Osteocyte (in vitro differentiated cells): ENCODE measurements at regions not wholly inside any gene's neighbourhood (a gene's known extent, or its start where the extent isn't known, plus 50 kb on each side); places are given as distances from the start of the nearest gene placed in this dataset.

Source experiments
- DNase-seq: peaks from one replicate; pipeline ENCODE4 v3.0.0; 2021; ENCODE audit warnings: mixed read lengths; ENCODE audit not compliant: unreplicated experiment; ENCODE audit errors: extremely low spot score
- H3K27ac Mint-ChIP-seq: one replicate; pipeline ENCODE4 v1.8.0; 2021; ENCODE audit warnings: mild to moderate bottlenecking, mixed read lengths; ENCODE audit not compliant: unreplicated experiment
- H3K27me3 Mint-ChIP-seq: one replicate; pipeline ENCODE4 v1.8.0; 2021; ENCODE audit warnings: mixed read lengths; ENCODE audit not compliant: unreplicated experiment
- H3K36me3 Mint-ChIP-seq: one replicate; pipeline ENCODE4 v1.8.0; 2021; ENCODE audit warnings: mixed read lengths; ENCODE audit not compliant: unreplicated experiment
- H3K4me1 Mint-ChIP-seq: one replicate; pipeline ENCODE4 v1.8.0; 2021; ENCODE audit warnings: mixed read lengths; ENCODE audit not compliant: unreplicated experiment
- H3K4me3 Mint-ChIP-seq: one replicate; pipeline ENCODE4 v1.8.0; 2021; ENCODE audit warnings: mild to moderate bottlenecking, moderate library complexity, mixed read lengths; ENCODE audit not compliant: unreplicated experiment
- H3K9me3 Mint-ChIP-seq: one replicate; pipeline ENCODE4 v1.8.0; 2021; ENCODE audit warnings: mixed read lengths; ENCODE audit not compliant: unreplicated experiment
- CTCF ChIP-seq: fragments of 200-600 bp; sonication (generic); IDR thresholded peaks from 2 replicates; pipeline ENCODE4 v1.5.0; 2021; ENCODE audit warnings: antibody characterized with exemption, mild to moderate bottlenecking, moderate library complexity

- Mint-ChIP-seq H3K36me3 (no peaks in the 10 kb centered on the region), H3K27ac (no peak overlapping the region), H3K27me3 (no peaks in the 10 kb centered on the region), H3K9me3 (peaks cover 3% of the 10 kb centered on the region), H3K4me1 (no peaks in the 10 kb centered on the region), H3K4me3 (no peak overlapping the region)
- no peak for TF ChIP-seq CTCF
- DNase-seq: no peak
Measured at GRCh38 chr7:67947646-67948045, 951.0 kb downstream of the TYW1 start.

GRCh38 chr7:67950321-67951083 lies 953.9 kb downstream of the TYW1 start:
- H3K4me1 Mint-ChIP-seq: no peaks in the 10 kb centered on the region
- no peak for TF ChIP-seq CTCF
- no peak overlapping the region for H3K27ac Mint-ChIP-seq

GRCh38 chr7:67955061-67955460 lies 958.4 kb downstream of the TYW1 start:
- no peak overlapping the region for H3K27ac Mint-ChIP-seq
- H3K9me3 Mint-ChIP-seq: peaks cover 30% of the 10 kb centered on the region
- no peaks in the 10 kb centered on the region for H3K4me1 Mint-ChIP-seq
- TF ChIP-seq CTCF: no peak
- H3K36me3 Mint-ChIP-seq: no peaks in the 10 kb centered on the region
- H3K27me3 Mint-ChIP-seq: no peaks in the 10 kb centered on the region
- DNase-seq: no peak
- no peak overlapping the region for H3K4me3 Mint-ChIP-seq

More at GRCh38 chr7:67950321-67951083, 953.9 kb downstream of the TYW1 start:
- no peak for DNase-seq
- Mint-ChIP-seq H3K27me3 (no peaks in the 10 kb centered on the region), H3K9me3 (peaks cover 21% of the 10 kb centered on the region), H3K36me3 (no peaks in the 10 kb centered on the region), H3K4me3 (no peak overlapping the region)

- no peak for DNase-seq
- Mint-ChIP-seq H3K27ac (no peak overlapping the region), H3K4me1 (no peaks in the 10 kb centered on the region), H3K9me3 (peaks cover 6% of the 10 kb centered on the region), H3K27me3 (no peaks in the 10 kb centered on the region), H3K36me3 (no peaks in the 10 kb centered on the region), H3K4me3 (no peak overlapping the region)
- no peak for TF ChIP-seq CTCF
Measured at GRCh38 chr7:67962863-67963262, 966.2 kb downstream of the TYW1 start.

GRCh38 chr7:67976490-67976889 lies 979.9 kb downstream of the TYW1 start:
- H3K36me3 Mint-ChIP-seq: no peaks in the 10 kb centered on the region
- H3K27ac Mint-ChIP-seq: no peak overlapping the region
- H3K4me1 Mint-ChIP-seq: no peaks in the 10 kb centered on the region
- H3K4me3 Mint-ChIP-seq: no peak overlapping the region
- no peak for TF ChIP-seq CTCF
- peaks cover 10% of the 10 kb centered on the region for H3K9me3 Mint-ChIP-seq
- no peak for DNase-seq
- no peaks in the 10 kb centered on the region for H3K27me3 Mint-ChIP-seq
